PC-9 (cell line): ENCODE measurements at regions not wholly inside any gene's neighbourhood (a gene's known extent, or its start where the extent isn't known, plus 50 kb on each side); places are given as distances from the start of the nearest gene placed in this dataset.

Source experiments
- BruUV-seq: library from RNA; stranded (reverse); fragments of 400-500 nt; replicated peaks from 2 replicates; lab custom pipeline; 2021; lab: Mats Ljungman, UMichigan
- CTCF ChIA-PET: fragments of 300-600 bp; sonication (Branson Sonifier 250); formaldehyde crosslinking; loops from one replicate; lab custom pipeline; 2022; ENCODE audit warnings: antibody characterized with exemption; lab: Charles Lee
- POLR2A ChIA-PET: fragments of 300-600 bp; sonication (Branson Sonifier 250); formaldehyde crosslinking; loops from one replicate; lab custom pipeline; 2022; ENCODE audit warnings: antibody characterized with exemption; ENCODE audit not compliant: unreplicated experiment; lab: Charles Lee
- DNase-seq, 2 experiments: peaks; one replicate each; pipeline versions ENCODE4 v3.0.0 to v3.0.0-alpha.2; 2015 to 2022; ENCODE audit warnings: mixed read lengths in 1 of 2
- H2AFZ ChIP-seq: fragments of 200-600 bp; sonication (generic); 2 replicates; pipeline ENCODE4 v1.8.1; 2017; ENCODE audit warnings: antibody characterized with exemption
- H3F3A ChIP-seq: fragments of 200-600 bp; sonication (generic); 2 replicates; pipeline ENCODE4 v1.8.1; 2017; ENCODE audit warnings: antibody characterized with exemption, mild to moderate bottlenecking, low read depth; ENCODE audit not compliant: insufficient read depth
- H3K27ac ChIP-seq: fragments of 200-600 bp; sonication (generic); 2 replicates; pipeline ENCODE4 v1.6.1; 2016; ENCODE audit warnings: mixed run types
- H3K27me3 ChIP-seq: fragments of 200-600 bp; sonication (generic); 2 replicates; pipeline ENCODE4 v1.6.1; 2016; ENCODE audit warnings: low read depth, mixed run types; ENCODE audit not compliant: insufficient read depth
- H3K36me3 ChIP-seq: fragments of 200-600 bp; sonication (generic); 2 replicates; pipeline ENCODE4 v1.6.1; 2016; ENCODE audit warnings: low read depth, mixed run types
- H3K4me1 ChIP-seq: fragments of 200-600 bp; sonication (generic); replicated peaks from 2 replicates; pipeline ENCODE4 v1.6.1; 2016; ENCODE audit warnings: mixed run types; ENCODE audit not compliant: insufficient read depth
- H3K4me2 ChIP-seq: fragments of 200-600 bp; sonication (generic); 2 replicates; pipeline ENCODE4 v1.6.1; 2017; ENCODE audit warnings: mixed run types
- H3K4me3 ChIP-seq: fragments of 200-600 bp; sonication (generic); 2 replicates; pipeline ENCODE4 v1.6.1; 2016; ENCODE audit warnings: mixed run types
- H3K79me2 ChIP-seq: fragments of 200-600 bp; sonication (generic); 2 replicates; pipeline ENCODE4 v1.6.1; 2017; ENCODE audit warnings: low read depth, mixed run types
- H3K9me2 ChIP-seq: fragments of 200-600 bp; sonication (generic); 2 replicates; pipeline ENCODE4 v1.8.1; 2017; ENCODE audit warnings: mild to moderate bottlenecking; ENCODE audit not compliant: insufficient read depth
- H3K9me3 ChIP-seq: fragments of 200-600 bp; sonication (generic); 2 replicates; pipeline ENCODE4 v1.8.1; 2016; ENCODE audit warnings: low read depth; ENCODE audit not compliant: insufficient read depth
- H4K20me1 ChIP-seq: fragments of 200-600 bp; sonication (generic); 2 replicates; pipeline ENCODE4 v1.8.1; 2017; ENCODE audit not compliant: insufficient read depth
- CTCF ChIP-seq: fragments of 200-600 bp; sonication (generic); conservative IDR thresholded peaks from 2 replicates; pipeline ENCODE4 v1.6.1; 2017; ENCODE audit warnings: mixed run types, antibody characterized with exemption, mild to moderate bottlenecking, moderate library complexity
- EZH2 ChIP-seq: fragments of 200-600 bp; sonication (generic); IDR thresholded peaks from 2 replicates; pipeline ENCODE4 v1.8.0; 2017; ENCODE audit warnings: antibody characterized with exemption, low read depth
- intact Hi-C: fragments of 100-400 bp; cut with micrococcal nuclease; formaldehyde crosslinking; loops from one replicate; pipeline ENCODE4 v1.10.0; 2022; ENCODE audit not compliant: unreplicated experiment

GRCh38 chr2:175441181-175441761 lies 259.8 kb upstream of the ATP5MC3 start:
- intact Hi-C loops = no loop called here
- no peak for DNase-seq
- no peak overlapping the region for H2AFZ ChIP-seq
- no peak overlapping the region for H3K27ac ChIP-seq
- no peaks in the 10 kb centered on the region for H3K9me2 ChIP-seq
- H3F3A ChIP-seq = no peaks in the 10 kb centered on the region
- POLR2A ChIA-PET = no interaction called here
- no peaks in the 10 kb centered on the region for H4K20me1 ChIP-seq
- no peak overlapping the region for H3K4me2 ChIP-seq
- H3K36me3 ChIP-seq = no peaks in the 10 kb centered on the region
- TF ChIP-seq CTCF (no peak), EZH2 (no peak)
- CTCF ChIA-PET = no interaction called here
- no TSS peak for BruUV-seq
- H3K27me3 ChIP-seq = peaks cover 58% of the 10 kb centered on the region
- H3K4me1 ChIP-seq = no peaks in the 10 kb centered on the region
- no peaks in the 10 kb centered on the region for H3K9me3 ChIP-seq
- no peaks in the 10 kb centered on the region for H3K79me2 ChIP-seq
- no peak overlapping the region for H3K4me3 ChIP-seq

- no peaks in the 10 kb centered on the region for H3K9me3 ChIP-seq
- intact Hi-C loops = no loop called here
- no peak overlapping the region for H3K27ac ChIP-seq
- H3K4me3 ChIP-seq = no peak overlapping the region
- H3K79me2 ChIP-seq = no peaks in the 10 kb centered on the region
- H3K4me2 ChIP-seq = no peak overlapping the region
- POLR2A ChIA-PET = no interaction called here
- no peaks in the 10 kb centered on the region for H3K4me1 ChIP-seq
- no peak for DNase-seq
- TF ChIP-seq CTCF (no peak), EZH2 (no peak)
- H2AFZ ChIP-seq = no peak overlapping the region
- peaks cover 57% of the 10 kb centered on the region for H3K27me3 ChIP-seq
- H4K20me1 ChIP-seq = no peaks in the 10 kb centered on the region
- no peaks in the 10 kb centered on the region for H3K36me3 ChIP-seq
- no TSS peak for BruUV-seq
- no peaks in the 10 kb centered on the region for H3K9me2 ChIP-seq
- CTCF ChIA-PET = no interaction called here
- no peaks in the 10 kb centered on the region for H3F3A ChIP-seq
Measured at GRCh38 chr2:175439416-175439815, 257.9 kb upstream of the ATP5MC3 start.

- intact Hi-C loops = no loop called here
- BruUV-seq = no TSS peak
- no peaks in the 10 kb centered on the region for H3K36me3 ChIP-seq
- ChIA-PET CTCF (no interaction called here), POLR2A (no interaction called here)
- H3K27me3 ChIP-seq = peaks cover 42% of the 10 kb centered on the region
- no peak overlapping the region for H2AFZ ChIP-seq
- no peaks in the 10 kb centered on the region for H3F3A ChIP-seq
- no peaks in the 10 kb centered on the region for H3K4me1 ChIP-seq
- H3K9me2 ChIP-seq = no peaks in the 10 kb centered on the region
- DNase-seq = no peak
- no peak overlapping the region for H3K4me2 ChIP-seq
- TF ChIP-seq EZH2 = no peak
- no peak for TF ChIP-seq CTCF
- no peaks in the 10 kb centered on the region for H3K79me2 ChIP-seq
- no peak overlapping the region for H3K27ac ChIP-seq
- no peaks in the 10 kb centered on the region for H3K9me3 ChIP-seq
- H4K20me1 ChIP-seq = no peaks in the 10 kb centered on the region
- H3K4me3 ChIP-seq = no peak overlapping the region
Measured at GRCh38 chr2:175437167-175437566, 255.7 kb upstream of the ATP5MC3 start.
